Pancreas (tissue), 10 donors: ENCODE measurements at regions not wholly inside any gene's neighbourhood (a gene's known extent, or its start where the extent isn't known, plus 50 kb on each side); places are given as distances from the start of the nearest gene placed in this dataset.

Source experiments
- ATAC-seq, 4 donors: fragments of 200-7000 bp; cut with Tn5 transposase; one replicate each; pipeline versions ENCODE4 v1.8.0 to v1.9.1; 2020; ENCODE audit warnings: mild to moderate bottlenecking in 4 of 4, moderate library complexity in 4 of 4
- DNase-seq, 6 donors: peaks; one replicate each; pipeline ENCODE4 v3.0.0-alpha.2; 2020
- FAIRE-seq: peaks from 2 replicates; lab custom pipeline; 2012; peaks lifted over from hg19 to GRCh38; lab: Jason Lieb, UNC
- H3K27ac ChIP-seq, 4 donors: fragments of 200-600 bp; sonication (generic); 1 replicate in 3 of 4; 2 replicates in 1 of 4; pipeline versions ENCODE4 v1.5.0 to v1.8.0; 2020
- H3K27me3 ChIP-seq, 4 donors: fragments of 200-600 bp; one replicate each; pipeline ENCODE4 v1.8.0; 2021
- H3K36me3 ChIP-seq, 3 donors: fragments of 200-600 bp; sonication (generic) in 1 of 3; one replicate each; pipeline versions ENCODE4 v1.5.0 to v1.8.0; 2020 to 2021
- H3K4me1 ChIP-seq, 3 donors: fragments of 200-600 bp; one replicate each; pipeline ENCODE4 v1.8.0; 2021
- H3K4me3 ChIP-seq, 4 donors: fragments of 200-600 bp; sonication (generic) in 2 of 4; one replicate each; pipeline versions ENCODE4 v1.5.0 to v1.8.0; 2020 to 2021
- H3K9me3 ChIP-seq, 4 donors: fragments of 200-600 bp; one replicate each; pipeline ENCODE4 v1.8.0; 2021
- CTCF ChIP-seq, 4 donors: fragments of 200-600 bp; sonication (generic) in 3 of 4; IDR thresholded peaks; one replicate each; pipeline versions ENCODE4 v1.5.0 to v1.8.0; 2021; ENCODE audit warnings: antibody characterized with exemption in 4 of 4
- WGBS, 2 donors: extraction: QIAGEN DNeasy Blood & Tissue Kit; methylation state at CpG; one replicate each; pipeline ENCODE4 v1.1.7; 2013; 5-methylcytosine and 5-hydroxymethylcytosine counted together
- intact Hi-C, 3 donors: fragments of 100-400 bp; cut with DNase I; formaldehyde crosslinking; loops; one replicate each; pipeline versions ENCODE4 v1.11.1 to v1.14.2; 2022
- donor health status: healthy with polysubstance abuse.
- donor health status: DM: no; HTN: no; CAD: no; lungs with moderate emphysema.
- donor health status: DM: no; HTN: no; CAD: no.
- donor health status: control.
- donor health status: control.
- donor health status: Bipolar disorder and iron deficiency.
- donor health status: DM: yes; HTN: yes; CAD: no.
- donor health status: DM: no; HTN: no; CAD: no.
- donor health status: DM: no; HTN: no; CAD: no.
- donor health status: DM: yes; HTN: yes; CAD: no.

GRCh38 chr21:18588001-18588662, 184.5 kb upstream of the TMPRSS15 start:
- DNase-seq = no peak
- no peak overlapping the region for H3K4me3 ChIP-seq
- WGBS, 2 donors = 37 to 44% methylated on average over 4 of the region's 4 CpGs
- no peaks in the 10 kb centered on the region for H3K9me3 ChIP-seq
- no peak for TF ChIP-seq CTCF (IDR thresholded peaks at IDR 0.05)
- intact Hi-C loops = no loop called here
- H3K4me1 ChIP-seq = no peaks in the 10 kb centered on the region
- no peak for FAIRE-seq
- no peak overlapping the region for H3K27ac ChIP-seq
- no peaks in the 10 kb centered on the region for H3K36me3 ChIP-seq
- H3K27me3 ChIP-seq = no peaks in the 10 kb centered on the region
- no peak for ATAC-seq

GRCh38 chr21:18601146-18601545, 197.6 kb upstream of the TMPRSS15 start:
- no peak overlapping the region for H3K27ac ChIP-seq
- TF ChIP-seq CTCF (IDR thresholded peaks at IDR 0.05) = no peak
- intact Hi-C loops = no loop called here
- WGBS, 2 donors = 78 to 84% methylated on average over 1 of the region's 1 CpG
- H3K4me1 ChIP-seq = no peaks in the 10 kb centered on the region
- FAIRE-seq (no peak), ATAC-seq (no peak), DNase-seq (no peak)
- H3K9me3 ChIP-seq = no peaks in the 10 kb centered on the region
- H3K4me3 ChIP-seq = no peak overlapping the region
- H3K27me3 ChIP-seq = no peaks in the 10 kb centered on the region
- H3K36me3 ChIP-seq = no peaks in the 10 kb centered on the region

- Histone ChIP-seq H3K9me3 (no peaks in the 10 kb centered on the region), H3K36me3 (no peaks in the 10 kb centered on the region), H3K4me1 (no peaks in the 10 kb centered on the region), H3K4me3 (no peak overlapping the region), H3K27ac (no peak overlapping the region), H3K27me3 (no peaks in the 10 kb centered on the region)
- FAIRE-seq (no peak), DNase-seq (no peak), ATAC-seq (no peak)
- intact Hi-C loops = no loop called here
- 47 to 56% methylated on average over 3 of the region's 3 CpGs for WGBS, 2 donors
- no peak for TF ChIP-seq CTCF (IDR thresholded peaks at IDR 0.05)
Observed at GRCh38 chr21:18602711-18603110, 199.1 kb upstream of the TMPRSS15 start.

GRCh38 chr21:18603261-18603660, 199.7 kb upstream of the TMPRSS15 start:
- H3K27ac ChIP-seq = no peak overlapping the region
- H3K9me3 ChIP-seq = no peaks in the 10 kb centered on the region
- DNase-seq (no peak), ATAC-seq (no peak), FAIRE-seq (no peak)
- H3K27me3 ChIP-seq = no peaks in the 10 kb centered on the region
- 26 to 28% methylated on average over 2 of the region's 2 CpGs for WGBS, 2 donors
- no peak overlapping the region for H3K4me3 ChIP-seq
- no peaks in the 10 kb centered on the region for H3K36me3 ChIP-seq
- intact Hi-C loops = no loop called here
- H3K4me1 ChIP-seq = no peaks in the 10 kb centered on the region
- no peak for TF ChIP-seq CTCF (IDR thresholded peaks at IDR 0.05)

GRCh38 chr21:18603980-18604379, 200.4 kb upstream of the TMPRSS15 start:
- H3K27ac ChIP-seq = no peak overlapping the region
- no peak overlapping the region for H3K4me3 ChIP-seq
- no peaks in the 10 kb centered on the region for H3K27me3 ChIP-seq
- intact Hi-C loops = no loop called here
- H3K36me3 ChIP-seq = no peaks in the 10 kb centered on the region
- H3K4me1 ChIP-seq = no peaks in the 10 kb centered on the region
- FAIRE-seq = no peak
- TF ChIP-seq CTCF (IDR thresholded peaks at IDR 0.05) = no peak
- 48 to 66% methylated on average over 3 of the region's 3 CpGs for WGBS, 2 donors
- no peaks in the 10 kb centered on the region for H3K9me3 ChIP-seq
- no peak for ATAC-seq
- DNase-seq = no peak
